Activated CD8-positive, alpha-beta memory T cell treated with anti-CD3 and anti-CD28 coated beads for 48 hours (primary cell): ENCODE measurements at regions not wholly inside any gene's neighbourhood (a gene's known extent, or its start where the extent isn't known, plus 50 kb on each side); places are given as distances from the start of the nearest gene placed in this dataset.

Source experiments
- DNase-seq, 3 experiments: peaks; one replicate each; pipeline ENCODE4 v3.0.0-alpha.2; 2020; ENCODE audit warnings: low read depth in 2 of 3, low spot score in 2 of 3

GRCh38 chr9:118170032-118170955 lies 466.1 kb downstream of the TLR4 start:
- no peak for DNase-seq

- no peak for DNase-seq
These were observed 473.0 kb downstream of the TLR4 start for GRCh38 chr9:118177241-118177640.

GRCh38 chr9:118183576-118183975 lies 479.4 kb downstream of the TLR4 start:
- no peak for DNase-seq

- no peak for DNase-seq
These were observed 483.2 kb downstream of the TLR4 start for GRCh38 chr9:118187408-118187807.

GRCh38 chr9:118189615-118190014 lies 485.4 kb downstream of the TLR4 start:
- DNase-seq: no peak

GRCh38 chr9:118192807-118193206 lies 488.6 kb downstream of the TLR4 start:
- DNase-seq: no peak

- no peak for DNase-seq
These were observed 505.1 kb downstream of the TLR4 start for GRCh38 chr9:118209343-118209742.

GRCh38 chr9:118215549-118215948 lies 511.3 kb downstream of the TLR4 start:
- DNase-seq: no peak

- no peak for DNase-seq
These were observed 518.2 kb downstream of the TLR4 start for GRCh38 chr9:118222375-118222774.

- DNase-seq: no peak
These were observed 518.9 kb downstream of the TLR4 start for GRCh38 chr9:118223111-118223510.

- DNase-seq: no peak
These were observed 526.1 kb downstream of the TLR4 start for GRCh38 chr9:118230329-118230728.

GRCh38 chr9:118236625-118237024 lies 532.4 kb downstream of the TLR4 start:
- DNase-seq: no peak

- no peak for DNase-seq
These were observed 533.9 kb downstream of the TLR4 start for GRCh38 chr9:118238139-118238538.

- no peak for DNase-seq
These were observed 547.8 kb downstream of the TLR4 start for GRCh38 chr9:118252027-118252426.

- DNase-seq: no peak
These were observed 558.0 kb downstream of the TLR4 start for GRCh38 chr9:118262191-118262590.

GRCh38 chr9:118263949-118264348 lies 559.7 kb downstream of the TLR4 start:
- DNase-seq: no peak

- no peak for DNase-seq
These were observed 563.8 kb downstream of the TLR4 start for GRCh38 chr9:118268046-118268445.

- no peak for DNase-seq
These were observed 565.4 kb downstream of the TLR4 start for GRCh38 chr9:118269623-118270022.

GRCh38 chr9:118271331-118271730 lies 567.1 kb downstream of the TLR4 start:
- DNase-seq: no peak

- no peak for DNase-seq
These were observed 567.7 kb downstream of the TLR4 start for GRCh38 chr9:118271936-118272335.

- no peak for DNase-seq
These were observed 568.8 kb downstream of the TLR4 start for GRCh38 chr9:118273048-118273447.

GRCh38 chr9:118276784-118277183 lies 572.6 kb downstream of the TLR4 start:
- DNase-seq: no peak

- DNase-seq: no peak
These were observed 577.6 kb downstream of the TLR4 start for GRCh38 chr9:118281772-118282171.
